ENCODE measurements at regions not wholly inside any gene's neighbourhood (a gene's known extent, or its start where the extent isn't known, plus 50 kb on each side); places are given as distances from the start of the nearest gene placed in this dataset.
"Not testable (repeated sequence)": the region's sequence is repeated elsewhere in the genome, so short reads cannot be mapped to it uniquely, and the experiment has no call there.

DNA sequence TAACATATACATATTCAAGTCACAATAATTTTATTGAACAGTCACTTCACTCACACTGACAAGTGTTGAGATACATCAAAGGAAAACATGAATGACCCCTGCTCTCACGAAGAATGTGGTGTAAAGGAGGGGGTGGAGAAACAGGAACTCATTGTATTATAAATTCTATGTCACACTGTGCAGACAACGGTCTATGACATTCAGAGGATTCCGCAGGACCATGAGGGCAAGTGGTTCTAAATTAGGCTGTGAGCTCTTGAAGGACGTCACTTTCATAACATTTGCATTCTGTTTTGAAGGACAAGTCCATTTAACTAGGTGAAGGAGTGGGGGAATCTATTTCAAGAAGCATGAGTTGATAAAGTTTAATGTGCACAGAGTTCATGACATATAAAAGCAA is 415.2 kb upstream of the HS3ST1 start:
- no peaks in the 10 kb centered on the region for H3K4me1 Mint-ChIP-seq (ENCODE audit: low read depth)
- no peaks in the 10 kb centered on the region for H3K9me3 Mint-ChIP-seq
- H3K4me3 Mint-ChIP-seq (ENCODE audit: low read depth) = no peak overlapping the region
- no peak overlapping the region for H3K27ac Mint-ChIP-seq
- no peaks in the 10 kb centered on the region for H3K27me3 Mint-ChIP-seq (ENCODE audit: low read depth)
- no peak for DNase-seq (ENCODE audit: low spot score)
- H3K36me3 Mint-ChIP-seq (ENCODE audit: low read depth) = no peaks in the 10 kb centered on the region
- intact Hi-C loops (cut with micrococcal nuclease) = no loop called here

DNA sequence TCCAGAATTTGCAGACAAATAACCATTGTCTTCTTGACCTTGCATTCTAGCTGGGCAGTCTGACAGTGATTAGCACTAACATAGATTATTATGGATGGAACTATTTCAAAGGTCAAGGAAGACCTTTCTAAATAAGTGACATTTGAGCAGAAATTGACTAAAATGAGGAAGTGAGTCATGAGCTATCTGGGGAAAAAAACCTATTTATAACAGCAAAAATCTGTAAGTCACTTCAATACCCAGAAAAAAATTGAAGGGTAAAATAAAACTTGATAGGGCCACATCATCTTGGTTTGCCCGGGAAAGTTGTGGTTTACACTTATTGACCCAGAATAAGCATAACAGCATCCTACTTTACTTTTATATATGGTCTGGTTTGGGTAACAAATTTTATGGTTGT is 414.6 kb upstream of the HS3ST1 start:
- Mint-ChIP-seq H3K4me3 (ENCODE audit: low read depth) (no peak overlapping the region), H3K27ac (no peak overlapping the region), H3K4me1 (ENCODE audit: low read depth) (no peaks in the 10 kb centered on the region), H3K9me3 (no peaks in the 10 kb centered on the region), H3K27me3 (ENCODE audit: low read depth) (no peaks in the 10 kb centered on the region), H3K36me3 (ENCODE audit: low read depth) (no peaks in the 10 kb centered on the region)
- no peak for DNase-seq (ENCODE audit: low spot score)
- intact Hi-C loops (cut with micrococcal nuclease) = no loop called here

DNA sequence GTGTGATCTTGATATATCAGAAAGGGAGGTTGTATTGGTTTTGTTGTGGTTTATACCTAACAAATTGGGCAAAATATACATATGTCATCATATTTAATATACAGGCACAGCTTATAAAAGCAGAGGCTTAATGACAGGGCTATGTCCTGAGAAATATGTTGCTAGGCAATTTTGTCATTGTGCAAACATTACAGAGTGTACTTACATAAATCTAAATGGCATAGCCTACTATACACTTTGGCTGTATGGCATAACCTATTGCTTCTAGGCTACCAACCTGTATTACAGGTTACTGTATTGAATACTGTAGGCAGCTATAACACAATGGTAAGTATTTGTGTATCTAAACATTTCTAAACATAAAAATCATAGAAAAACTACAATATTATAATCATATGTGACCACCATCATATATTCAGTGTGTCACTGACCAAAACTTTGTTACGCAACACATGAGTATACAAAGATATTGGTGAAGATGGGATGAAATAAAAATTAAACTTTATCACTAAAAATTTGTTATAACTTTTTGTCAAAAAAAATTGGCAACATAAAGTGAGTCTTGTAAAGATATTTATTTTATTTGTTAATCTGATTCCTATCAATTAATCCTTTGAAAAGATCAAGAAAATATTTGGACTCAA is 414.0 kb upstream of the HS3ST1 start:
- no peak overlapping the region for H3K27ac Mint-ChIP-seq
- no peak overlapping the region for H3K4me3 Mint-ChIP-seq (ENCODE audit: low read depth)
- DNase-seq (ENCODE audit: low spot score) = no peak
- no peaks in the 10 kb centered on the region for H3K4me1 Mint-ChIP-seq (ENCODE audit: low read depth)
- H3K36me3 Mint-ChIP-seq (ENCODE audit: low read depth) = no peaks in the 10 kb centered on the region
- H3K27me3 Mint-ChIP-seq (ENCODE audit: low read depth) = no peaks in the 10 kb centered on the region
- no peaks in the 10 kb centered on the region for H3K9me3 Mint-ChIP-seq
- intact Hi-C loops (cut with micrococcal nuclease) = no loop called here

DNA sequence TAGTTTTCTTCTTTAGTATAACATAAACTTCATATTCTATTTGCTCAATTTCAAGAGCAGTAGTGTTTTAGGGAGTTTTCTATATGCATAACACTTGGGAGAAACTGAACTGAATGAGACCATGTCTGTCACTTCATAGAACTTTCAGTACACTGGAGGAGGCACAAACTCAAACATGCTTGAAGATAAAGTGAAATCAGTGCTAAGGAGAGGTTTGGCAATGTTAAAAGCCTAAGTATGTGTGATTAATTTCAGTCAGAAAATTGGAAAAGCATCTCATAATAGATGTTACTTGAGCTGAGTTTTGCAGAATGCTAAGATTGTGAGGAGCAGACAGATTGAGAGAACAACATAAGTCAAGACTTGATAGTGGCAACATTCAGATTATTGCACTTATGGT is 411.2 kb upstream of the HS3ST1 start:
- H3K27ac Mint-ChIP-seq = no peak overlapping the region
- H3K36me3 Mint-ChIP-seq (ENCODE audit: low read depth) = no peaks in the 10 kb centered on the region
- H3K27me3 Mint-ChIP-seq (ENCODE audit: low read depth) = no peaks in the 10 kb centered on the region
- H3K4me3 Mint-ChIP-seq (ENCODE audit: low read depth) = no peak overlapping the region
- intact Hi-C loops (cut with micrococcal nuclease) = no loop called here
- no peaks in the 10 kb centered on the region for H3K9me3 Mint-ChIP-seq
- no peaks in the 10 kb centered on the region for H3K4me1 Mint-ChIP-seq (ENCODE audit: low read depth)
- DNase-seq (ENCODE audit: low spot score) = no peak

DNA sequence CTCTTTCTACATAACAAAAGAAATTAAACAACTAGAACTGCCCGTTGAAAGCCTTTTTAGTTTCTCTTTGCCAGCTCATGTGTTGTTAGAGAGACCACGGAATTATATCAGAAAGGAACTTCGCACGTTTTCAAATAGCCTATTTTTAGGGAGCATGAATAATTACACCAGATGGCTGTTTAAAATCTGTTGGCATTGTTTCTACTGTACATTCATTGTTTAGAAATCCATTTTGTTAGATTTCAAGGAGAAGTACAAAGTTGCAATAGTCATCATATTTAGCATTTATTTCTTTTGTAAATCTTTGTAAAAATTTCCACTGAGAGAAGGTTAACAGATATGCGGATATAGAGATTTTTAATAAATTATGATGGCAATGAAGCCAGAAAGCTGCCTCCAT is 403.0 kb upstream of the HS3ST1 start:
- Mint-ChIP-seq H3K27ac (no peak overlapping the region), H3K36me3 (ENCODE audit: low read depth) (no peaks in the 10 kb centered on the region), H3K27me3 (ENCODE audit: low read depth) (no peaks in the 10 kb centered on the region), H3K4me3 (ENCODE audit: low read depth) (no peak overlapping the region), H3K9me3 (no peaks in the 10 kb centered on the region), H3K4me1 (ENCODE audit: low read depth) (no peaks in the 10 kb centered on the region)
- no peak for DNase-seq (ENCODE audit: low spot score)
- intact Hi-C loops (cut with micrococcal nuclease) = no loop called here

DNA sequence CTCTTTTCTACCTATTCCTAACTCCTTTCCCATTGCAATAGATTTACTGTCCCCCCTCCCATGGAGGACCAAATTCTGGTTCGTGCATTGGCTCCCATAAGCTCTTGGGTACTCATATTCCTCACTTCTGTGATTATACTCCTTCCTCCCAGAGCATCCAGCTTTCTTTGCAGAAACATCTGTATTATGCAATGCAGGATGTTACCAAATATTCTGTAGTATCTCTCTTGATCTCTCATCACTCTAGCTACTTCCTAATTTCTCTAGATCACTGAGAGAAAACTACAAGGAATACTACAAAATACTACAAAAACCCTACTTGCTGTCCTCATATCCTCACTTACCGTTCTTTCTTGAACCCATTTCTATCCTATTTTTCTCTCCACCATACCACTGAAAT is 395.9 kb upstream of the HS3ST1 start:
- Mint-ChIP-seq H3K27me3 (ENCODE audit: low read depth) (no peaks in the 10 kb centered on the region), H3K27ac (no peak overlapping the region), H3K4me3 (ENCODE audit: low read depth) (no peak overlapping the region), H3K36me3 (ENCODE audit: low read depth) (no peaks in the 10 kb centered on the region), H3K4me1 (ENCODE audit: low read depth) (no peaks in the 10 kb centered on the region), H3K9me3 (no peaks in the 10 kb centered on the region)
- DNase-seq (ENCODE audit: low spot score) = no peak
- intact Hi-C loops (cut with micrococcal nuclease) = no loop called here

DNA sequence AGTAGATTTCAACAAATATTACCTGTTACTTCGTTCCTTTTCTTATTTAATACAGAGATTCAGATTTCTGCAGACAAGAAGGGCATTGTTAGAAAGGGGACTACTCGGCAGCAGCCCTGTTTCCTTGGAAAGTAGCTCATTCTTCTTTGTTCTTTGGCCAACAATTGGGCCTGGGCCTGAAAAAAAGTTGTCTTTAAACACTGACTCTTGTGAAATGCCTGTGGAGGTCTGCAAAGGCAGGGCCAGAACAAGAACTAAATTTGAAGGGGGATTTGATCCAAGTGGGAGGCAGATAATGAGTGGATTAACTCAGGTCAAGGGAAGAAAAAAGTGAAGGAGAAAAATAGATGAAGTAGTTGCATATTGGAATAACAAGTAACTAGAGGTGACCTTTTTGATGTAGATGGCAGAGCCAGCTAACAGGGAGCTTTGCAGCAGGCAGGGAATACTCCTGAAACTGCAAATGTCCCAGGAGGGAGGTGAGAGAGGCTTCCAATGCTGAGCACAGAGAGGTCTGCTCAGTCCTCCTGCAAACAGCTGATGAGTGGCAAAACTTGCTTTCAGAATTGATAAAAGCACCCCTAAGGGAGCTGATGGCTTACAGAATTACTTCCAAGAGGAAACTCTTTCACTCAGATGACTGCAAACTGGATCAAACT is 393.2 kb upstream of the HS3ST1 start:
- Mint-ChIP-seq H3K27me3 (ENCODE audit: low read depth) (no peaks in the 10 kb centered on the region), H3K4me1 (ENCODE audit: low read depth) (no peaks in the 10 kb centered on the region), H3K4me3 (ENCODE audit: low read depth) (no peak overlapping the region), H3K27ac (no peak overlapping the region), H3K36me3 (ENCODE audit: low read depth) (no peaks in the 10 kb centered on the region), H3K9me3 (no peaks in the 10 kb centered on the region)
- intact Hi-C loops (cut with micrococcal nuclease) = no loop called here
- DNase-seq (ENCODE audit: low spot score) = no peak

DNA sequence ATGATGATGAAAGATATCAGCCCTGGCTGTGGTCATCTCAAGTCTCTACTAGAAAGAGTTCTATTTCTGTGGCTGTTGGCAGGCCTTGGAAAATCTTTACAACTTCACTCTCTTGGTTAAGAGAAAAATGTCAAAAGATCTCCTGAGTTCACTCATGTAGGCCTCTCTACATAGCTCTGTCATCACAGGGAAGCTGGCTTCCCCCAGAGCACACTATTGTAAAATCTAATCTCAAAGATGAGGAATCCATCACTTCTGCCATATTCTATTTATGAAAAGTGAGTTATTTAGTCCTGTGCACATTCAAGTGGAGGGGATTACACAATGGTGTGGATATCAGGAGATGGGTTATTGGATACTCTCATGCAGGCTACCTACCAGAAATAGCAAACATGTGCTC is 388.4 kb upstream of the HS3ST1 start:
- Mint-ChIP-seq H3K36me3 (ENCODE audit: low read depth) (no peaks in the 10 kb centered on the region), H3K4me1 (ENCODE audit: low read depth) (no peaks in the 10 kb centered on the region), H3K27me3 (ENCODE audit: low read depth) (no peaks in the 10 kb centered on the region), H3K27ac (no peak overlapping the region), H3K9me3 (no peaks in the 10 kb centered on the region), H3K4me3 (ENCODE audit: low read depth) (no peak overlapping the region)
- intact Hi-C loops (cut with micrococcal nuclease) = no loop called here
- no peak for DNase-seq (ENCODE audit: low spot score)

DNA sequence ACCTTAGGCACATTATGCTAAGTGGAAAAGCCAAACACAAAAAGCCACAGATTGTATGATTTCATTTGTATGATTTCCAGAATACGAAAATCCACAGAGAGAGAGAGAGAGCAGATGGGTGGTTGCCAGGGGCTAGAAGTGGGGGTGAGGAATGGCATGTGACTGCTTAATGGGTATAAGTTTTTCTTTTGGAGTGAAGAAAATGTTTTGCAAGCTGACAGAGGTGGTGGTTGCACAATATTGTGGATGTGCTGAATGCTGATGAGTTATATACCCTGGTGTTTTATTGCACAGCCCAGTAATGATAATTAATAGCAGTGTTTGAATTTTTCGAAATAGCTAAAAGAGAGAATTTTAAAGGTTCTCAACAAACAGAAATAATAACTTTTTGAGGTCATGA is 386.1 kb upstream of the HS3ST1 start:
- intact Hi-C loops (cut with micrococcal nuclease) = no loop called here
- no peak for DNase-seq (ENCODE audit: low spot score)
- Mint-ChIP-seq H3K4me3 (ENCODE audit: low read depth) (no peak overlapping the region), H3K27me3 (ENCODE audit: low read depth) (no peaks in the 10 kb centered on the region), H3K9me3 (no peaks in the 10 kb centered on the region), H3K27ac (no peak overlapping the region), H3K4me1 (ENCODE audit: low read depth) (no peaks in the 10 kb centered on the region), H3K36me3 (ENCODE audit: low read depth) (no peaks in the 10 kb centered on the region)

DNA sequence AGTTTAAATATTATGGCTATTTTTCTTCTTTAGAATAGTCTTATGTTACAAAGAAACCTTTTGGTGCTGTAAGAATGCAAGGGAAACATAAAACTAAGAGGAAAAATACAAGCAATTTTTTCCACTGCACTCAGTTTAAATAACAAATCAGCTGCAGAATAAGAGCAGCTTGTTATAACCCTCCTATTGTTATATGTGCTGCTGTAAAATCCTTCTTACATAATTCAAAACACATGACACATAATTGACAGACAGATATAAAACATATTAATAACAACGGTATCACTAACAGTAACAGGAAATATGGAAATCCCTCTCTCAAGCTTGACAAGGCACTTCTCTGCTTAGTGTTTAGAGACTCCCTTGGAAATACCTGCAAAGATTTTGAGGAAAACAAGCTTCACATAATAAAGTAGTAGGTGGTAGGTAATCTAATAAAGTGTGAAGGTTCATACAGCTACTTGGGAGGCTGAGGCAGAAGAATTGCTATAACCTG is 385.3 kb upstream of the HS3ST1 start:
- intact Hi-C loops (cut with micrococcal nuclease) = no loop called here
- Mint-ChIP-seq H3K27me3 (ENCODE audit: low read depth) (no peaks in the 10 kb centered on the region), H3K4me1 (ENCODE audit: low read depth) (no peaks in the 10 kb centered on the region)

DNA sequence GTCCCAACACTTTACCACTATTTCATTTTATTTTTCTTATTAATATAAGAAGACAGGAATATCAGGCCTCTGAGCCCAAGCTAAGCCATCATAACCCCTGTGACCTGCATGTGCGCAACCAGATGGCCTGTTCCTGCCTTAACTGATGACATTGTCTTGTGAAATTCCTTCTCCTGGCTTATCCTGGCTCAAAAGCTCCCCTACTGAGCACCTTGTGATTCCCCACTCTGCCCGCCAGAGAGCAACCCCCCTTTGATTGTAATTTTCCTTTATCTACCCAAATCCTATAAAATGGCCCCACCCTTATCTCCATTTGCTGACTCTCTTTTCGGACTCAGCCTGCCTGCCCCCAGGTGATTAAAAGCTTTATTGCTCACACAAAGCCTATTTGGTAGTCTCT is 382.8 kb upstream of the HS3ST1 start:
- intact Hi-C loops (cut with micrococcal nuclease); H3K9me3 Mint-ChIP-seq; H3K36me3 Mint-ChIP-seq (ENCODE audit: low read depth); DNase-seq (ENCODE audit: low spot score); H3K4me1 Mint-ChIP-seq (ENCODE audit: low read depth); H3K4me3 Mint-ChIP-seq (ENCODE audit: low read depth); H3K27me3 Mint-ChIP-seq (ENCODE audit: low read depth); H3K27ac Mint-ChIP-seq: not testable (repeated sequence)

More for the DNA sequence above, 385.3 kb upstream of the HS3ST1 start:
- no peaks in the 10 kb centered on the region for H3K9me3 Mint-ChIP-seq
- H3K36me3 Mint-ChIP-seq (ENCODE audit: low read depth) = no peaks in the 10 kb centered on the region
- no peak for DNase-seq (ENCODE audit: low spot score)
- no peak overlapping the region for H3K4me3 Mint-ChIP-seq (ENCODE audit: low read depth)
- no peak overlapping the region for H3K27ac Mint-ChIP-seq

DNA sequence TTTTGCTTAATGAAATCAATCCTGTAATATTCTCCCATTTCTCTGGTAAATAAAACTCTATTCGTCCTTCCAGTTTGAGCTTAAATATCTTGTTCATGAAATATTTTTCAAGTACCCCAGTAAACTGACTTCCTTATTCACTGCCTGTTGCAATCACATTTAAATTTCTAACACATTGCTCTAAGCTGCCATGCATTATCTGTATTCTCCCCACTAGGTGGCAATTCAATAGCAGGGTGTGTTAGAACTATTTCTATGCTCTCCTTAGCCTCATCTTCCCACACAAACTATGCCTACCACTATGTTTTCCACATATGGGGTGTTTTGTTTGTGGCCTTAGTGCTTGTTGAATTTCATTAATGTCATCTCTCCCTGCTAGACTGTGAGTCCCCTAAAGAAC is 377.1 kb upstream of the HS3ST1 start:
- no peaks in the 10 kb centered on the region for H3K4me1 Mint-ChIP-seq (ENCODE audit: low read depth)
- H3K27ac Mint-ChIP-seq = no peak overlapping the region
- H3K9me3 Mint-ChIP-seq = no peaks in the 10 kb centered on the region
- no peak overlapping the region for H3K4me3 Mint-ChIP-seq (ENCODE audit: low read depth)
- H3K36me3 Mint-ChIP-seq (ENCODE audit: low read depth) = no peaks in the 10 kb centered on the region
- H3K27me3 Mint-ChIP-seq (ENCODE audit: low read depth) = no peaks in the 10 kb centered on the region
- intact Hi-C loops (cut with micrococcal nuclease) = no loop called here
- no peak for DNase-seq (ENCODE audit: low spot score)

DNA sequence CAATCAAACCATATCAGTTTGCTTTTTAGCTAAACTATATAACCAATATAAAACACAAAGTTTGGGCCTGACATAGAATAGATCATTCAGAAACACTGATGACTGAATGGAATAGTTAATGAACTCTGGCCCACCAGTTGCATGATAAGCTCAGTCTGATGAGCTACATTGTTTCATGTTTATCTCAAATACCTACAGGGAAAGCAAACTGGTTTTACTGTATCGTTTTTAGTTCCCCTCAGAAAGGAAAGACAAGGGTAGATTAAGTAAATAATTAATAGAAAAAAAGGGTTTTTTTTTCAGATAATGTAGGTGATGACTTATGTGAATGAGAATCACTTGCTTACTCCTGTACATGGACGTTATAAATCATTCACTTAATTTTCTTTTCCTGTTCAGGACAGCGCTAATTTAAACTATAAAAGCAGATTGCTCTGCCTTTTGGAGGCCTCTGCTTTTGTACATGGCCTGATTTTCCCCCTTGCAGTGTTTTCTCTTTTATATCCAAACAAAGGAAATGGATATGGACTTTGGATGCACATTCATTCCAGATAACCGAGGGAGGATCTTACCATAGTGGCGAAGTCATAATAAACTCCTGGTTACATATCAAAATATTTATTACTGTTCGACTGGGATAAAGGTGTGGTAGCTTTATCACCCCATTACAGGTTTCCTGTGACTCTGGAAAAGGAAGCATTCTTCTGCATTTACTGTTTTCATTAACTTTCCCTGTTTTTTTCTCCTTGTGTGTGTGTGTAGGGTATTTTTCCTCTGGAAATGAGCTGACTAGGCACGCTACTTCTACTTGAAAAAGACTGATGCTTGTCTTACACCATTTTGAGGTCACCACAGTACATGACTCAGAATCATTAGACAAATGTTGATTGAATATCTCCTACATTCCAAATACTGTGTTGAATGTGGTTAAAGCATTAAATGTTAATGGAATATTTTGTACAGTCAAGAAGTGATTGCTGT is 373.1 kb upstream of the HS3ST1 start:
- no peaks in the 10 kb centered on the region for H3K4me1 Mint-ChIP-seq (ENCODE audit: low read depth)
- H3K4me3 Mint-ChIP-seq (ENCODE audit: low read depth) = no peak overlapping the region
- DNase-seq (ENCODE audit: low spot score) = no peak
- no peak overlapping the region for H3K27ac Mint-ChIP-seq
- H3K27me3 Mint-ChIP-seq (ENCODE audit: low read depth) = no peaks in the 10 kb centered on the region
- no peaks in the 10 kb centered on the region for H3K9me3 Mint-ChIP-seq
- H3K36me3 Mint-ChIP-seq (ENCODE audit: low read depth) = no peaks in the 10 kb centered on the region
- intact Hi-C loops (cut with micrococcal nuclease) = no loop called here
